HG03060 (cell line): ENCODE measurements at regions not wholly inside any gene's neighbourhood (a gene's known extent, or its start where the extent isn't known, plus 50 kb on each side); places are given as distances from the start of the nearest gene placed in this dataset.
"Not testable (repeated sequence)": the region's sequence is repeated elsewhere in the genome, so short reads cannot be mapped to it uniquely, and the experiment has no call there.

Experiments
- ATAC-seq: cut with Tn5 transposase; IDR thresholded peaks from one replicate; pipeline ENCODE4 v1.9.1; 2021; ENCODE audit warnings: low read depth, moderate number of reproducible peaks; ENCODE audit not compliant: unreplicated experiment

GRCh38 chr15:79535536-79535935 lies 103.4 kb downstream of the MINAR1 start:
- no peak for ATAC-seq

- no peak for ATAC-seq
Observed at GRCh38 chr15:79538527-79538926, 106.4 kb downstream of the MINAR1 start.

- no peak for ATAC-seq
Observed at GRCh38 chr15:79539401-79539800, 107.3 kb downstream of the MINAR1 start.

GRCh38 chr15:79540551-79540950 lies 108.4 kb downstream of the MINAR1 start:
- no peak for ATAC-seq

- no peak for ATAC-seq
Observed at GRCh38 chr15:79541196-79541595, 109.1 kb downstream of the MINAR1 start.

- no peak for ATAC-seq
Observed at GRCh38 chr15:79543097-79543496, 111.0 kb downstream of the MINAR1 start.

GRCh38 chr15:79549196-79549595 lies 117.1 kb downstream of the MINAR1 start:
- no peak for ATAC-seq

GRCh38 chr15:79560384-79560783 lies 128.2 kb downstream of the MINAR1 start:
- no peak for ATAC-seq

GRCh38 chr15:79561982-79562381 lies 129.8 kb downstream of the MINAR1 start:
- no peak for ATAC-seq

- no peak for ATAC-seq
Observed at GRCh38 chr15:79562403-79562815, 130.3 kb downstream of the MINAR1 start.

GRCh38 chr15:79562899-79563298 lies 130.8 kb downstream of the MINAR1 start:
- ATAC-seq: no peak

GRCh38 chr15:79570004-79570403 lies 137.9 kb downstream of the MINAR1 start:
- no peak for ATAC-seq

GRCh38 chr15:79572691-79573404 lies 140.7 kb downstream of the MINAR1 start:
- ATAC-seq: no peak

- ATAC-seq: not testable (repeated sequence)
Observed at GRCh38 chr15:79574431-79575273, 142.5 kb downstream of the MINAR1 start.

GRCh38 chr15:79582650-79583049 lies 150.5 kb downstream of the MINAR1 start:
- no peak for ATAC-seq

- ATAC-seq: no peak
Observed at GRCh38 chr15:79592126-79592525, 160.0 kb downstream of the MINAR1 start.

- no peak for ATAC-seq
Observed at GRCh38 chr15:79593119-79593869, 161.2 kb downstream of the MINAR1 start.

- no peak for ATAC-seq
Observed at GRCh38 chr15:79595306-79595705, 163.2 kb downstream of the MINAR1 start.

- ATAC-seq: peak; percentile 90
Observed at GRCh38 chr15:79595995-79596622, 164.0 kb downstream of the MINAR1 start.

GRCh38 chr15:79598639-79599038 lies 166.5 kb downstream of the MINAR1 start:
- no peak for ATAC-seq
